Endothelial cell of umbilical vein (primary cell): ENCODE measurements at regions not wholly inside any gene's neighbourhood (a gene's known extent, or its start where the extent isn't known, plus 50 kb on each side); places are given as distances from the start of the nearest gene placed in this dataset.

Source experiments
- BruUV-seq: library from RNA; stranded (reverse); fragments of 400-500 nt; replicated peaks from 2 replicates; lab custom pipeline; 2021; lab: Mats Ljungman, UMichigan
- CTCF ChIA-PET: fragments of 300-600, 350-600 bp; sonication (Branson Sonifier 250); formaldehyde crosslinking; loops from one replicate; lab custom pipeline; 2021; ENCODE audit warnings: antibody characterized with exemption, inconsistent platforms; lab: Charles Lee
- POLR2A ChIA-PET: fragments of 300-600, 350-600 bp; sonication (Branson Sonifier 250); formaldehyde crosslinking; loops from one replicate; lab custom pipeline; 2021; ENCODE audit warnings: antibody characterized with exemption, inconsistent platforms; lab: Charles Lee
- DNase-seq: peaks from one replicate; pipeline ENCODE4 v3.0.0-alpha.2; 2011; ENCODE audit warnings: low read depth, low spot score
- FAIRE-seq: peaks from 2 replicates; lab custom pipeline; 2011; peaks lifted over from hg19 to GRCh38; lab: Jason Lieb, UNC
- H2AFZ ChIP-seq: 2 replicates; pipeline ENCODE4 v1.6.0; 2012; ENCODE audit warnings: low read depth, low read length, control low read depth, inconsistent platforms
- H3K27ac ChIP-seq: 2 replicates; pipeline ENCODE4 v1.5.1; 2011; ENCODE audit warnings: low read depth, mild to moderate bottlenecking, control low read depth, low read length, moderate library complexity; ENCODE audit not compliant: insufficient read depth
- H3K27me3 ChIP-seq, 2 experiments: 2 replicates each; pipeline versions ENCODE4 v1.6.0 to v1.6.1; 2011; ENCODE audit warnings: low read length in 2 of 2, mixed read lengths in 1 of 2; ENCODE audit not compliant: control insufficient read depth in 2 of 2, insufficient read depth in 2 of 2
- H3K36me3 ChIP-seq, 2 experiments: 2 replicates in 1 of 2; 3 replicates in 1 of 2; pipeline ENCODE4 v1.5.1; 2011; ENCODE audit warnings: low read length in 2 of 2, mild to moderate bottlenecking in 1 of 2, moderate library complexity in 1 of 2; ENCODE audit not compliant: control insufficient read depth in 2 of 2, insufficient read depth in 2 of 2; ENCODE audit errors: extremely low read depth in 1 of 2
- H3K4me1 ChIP-seq: 3 replicates; pipeline ENCODE4 v1.5.1; 2011; ENCODE audit warnings: mild to moderate bottlenecking, low read length; ENCODE audit not compliant: control insufficient read depth, insufficient read depth; ENCODE audit errors: extremely low read depth
- H3K4me2 ChIP-seq: 2 replicates; pipeline ENCODE4 v1.6.1; 2011; ENCODE audit warnings: low read length, control low read depth, mixed read lengths; ENCODE audit not compliant: insufficient read depth
- H3K4me3 ChIP-seq, 3 experiments: fragments of 200-600 bp in 1 of 3; sonication (generic), shearing (Covaris generic) in 1 of 3; replicated peaks in 1 of 3; 2 replicates each; pipeline ENCODE4 v1.5.1; 2011 to 2016; ENCODE audit warnings: control low read depth in 3 of 3, low read length in 3 of 3, mild to moderate bottlenecking in 2 of 3, inconsistent platforms in 1 of 3, low read depth in 1 of 3, moderate library complexity in 1 of 3; ENCODE audit not compliant: insufficient read depth in 1 of 3
- H3K79me2 ChIP-seq: 2 replicates; pipeline ENCODE4 v1.6.0; 2012; ENCODE audit warnings: low read length, inconsistent platforms; ENCODE audit not compliant: control insufficient read depth, insufficient read depth
- H3K9ac ChIP-seq: replicated peaks from 2 replicates; pipeline ENCODE3; 2011; ENCODE audit warnings: low read length, control low read depth; ENCODE audit not compliant: insufficient read depth; ENCODE audit errors: extremely low read depth
- H3K9me1 ChIP-seq: replicated peaks from 3 replicates; pipeline ENCODE4 v1.6.0; 2011; ENCODE audit warnings: mild to moderate bottlenecking, low read length; ENCODE audit not compliant: control insufficient read depth, insufficient read depth; ENCODE audit errors: extremely low read depth
- H3K9me3 ChIP-seq: replicated peaks from 2 replicates; pipeline ENCODE4 v1.5.1; 2012; ENCODE audit warnings: low read length, inconsistent platforms; ENCODE audit not compliant: control insufficient read depth, insufficient read depth
- H4K20me1 ChIP-seq: replicated peaks from 2 replicates; pipeline ENCODE3; 2011; ENCODE audit warnings: mild to moderate bottlenecking, low read length; ENCODE audit not compliant: control insufficient read depth, insufficient read depth; ENCODE audit errors: extremely low read depth
- EZH2 ChIP-seq: IDR thresholded peaks from 2 replicates; pipeline ENCODE4 v1.6.1; 2012; ENCODE audit warnings: borderline replicate concordance, low read depth, mild to moderate bottlenecking, moderate library complexity, low read length, inconsistent platforms; ENCODE audit not compliant: severe bottlenecking
- FOS ChIP-seq: IDR thresholded peaks from 2 replicates; pipeline ENCODE4 v1.6.1; 2011; ENCODE audit warnings: mild to moderate bottlenecking, low read length, moderate library complexity, borderline replicate concordance; ENCODE audit not compliant: insufficient read depth
- GATA2 ChIP-seq: IDR thresholded peaks from 2 replicates; pipeline ENCODE4 v1.7.0; 2011; ENCODE audit warnings: low read depth, mild to moderate bottlenecking, moderate library complexity, mixed read lengths, low read length; ENCODE audit not compliant: insufficient read length, insufficient read depth
- JUN ChIP-seq: IDR thresholded peaks from 2 replicates; pipeline ENCODE4 v1.6.1; 2011; ENCODE audit warnings: borderline replicate concordance, low read depth; ENCODE audit not compliant: insufficient read length, insufficient read depth
- MYC ChIP-seq: IDR thresholded peaks from one replicate; pipeline ENCODE4 v1.6.1; 2011; ENCODE audit warnings: mild to moderate bottlenecking, low read depth, low read length
- POLR2A ChIP-seq: IDR thresholded peaks from 2 replicates; pipeline ENCODE4 v1.6.1; 2012; ENCODE audit warnings: low read depth, mild to moderate bottlenecking, control low read depth, low read length
- POLR2AphosphoS5 ChIP-seq: IDR thresholded peaks from 2 replicates; pipeline ENCODE4 v1.6.1; 2012; ENCODE audit warnings: low read depth, mild to moderate bottlenecking, control low read depth, low read length, moderate library complexity; ENCODE audit not compliant: insufficient read depth
- dilution Hi-C: fragments of 300-500 bp; cut with MboI; formaldehyde crosslinking; loops from one replicate; pipeline ENCODE4 v1.15.0; 2019; ENCODE audit warnings: low sequenced_read_pairs; ENCODE audit not compliant: extremely low pct_ligation_motif_present
- intact Hi-C: fragments of 100-400 bp; cut with micrococcal nuclease; formaldehyde crosslinking; loops from one replicate; pipeline ENCODE4 v1.10.0; 2022
- TF ChIP-seq, protein P1 (sequence below), 2 donors: IDR thresholded peaks; 1 replicate in 1 of 2; 2 replicates in 1 of 2; pipeline ENCODE4 v1.5.1; 2011; ENCODE audit warnings: low read length in 2 of 2, mild to moderate bottlenecking in 2 of 2, moderate library complexity in 2 of 2, control low read depth in 1 of 2, inconsistent platforms in 1 of 2, low read depth in 1 of 2; ENCODE audit not compliant: insufficient read depth in 1 of 2; ENCODE audit errors: extremely low read depth in 1 of 2
- TF ChIP-seq, protein P2 (sequence below): IDR thresholded peaks from 2 replicates; pipeline ENCODE4 v1.6.1; 2011; ENCODE audit not compliant: insufficient read depth, insufficient read length

DNA sequence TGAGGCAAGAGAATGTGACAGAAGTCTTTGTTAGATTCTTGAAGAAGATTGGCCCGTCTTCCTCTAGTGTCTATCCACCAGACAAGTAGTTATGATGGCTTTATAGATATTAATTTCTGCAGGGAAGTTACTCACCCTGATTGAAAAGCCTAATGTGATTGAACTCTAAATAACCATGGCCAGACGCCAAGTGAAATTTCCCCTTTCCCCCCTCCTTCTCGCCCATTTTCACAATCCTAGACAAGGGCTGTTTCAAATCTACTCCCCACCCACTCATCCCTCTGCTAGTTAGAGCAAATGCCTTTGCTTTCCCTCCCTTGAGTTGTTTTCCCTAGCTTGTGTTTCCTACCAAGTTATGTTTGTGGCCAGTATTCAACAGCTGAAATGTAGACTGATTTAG, 182.5 kb downstream of the TMEM167A start:
- intact Hi-C loops (no loop called here), dilution Hi-C loops (no loop called here)
- TF ChIP-seq POLR2A (no peak), FOS (no peak), MYC (no peak), GATA2 (no peak), JUN (no peak), EZH2 (no peak), POLR2AphosphoS5 (no peak)
- TF ChIP-seq, protein P1, sequence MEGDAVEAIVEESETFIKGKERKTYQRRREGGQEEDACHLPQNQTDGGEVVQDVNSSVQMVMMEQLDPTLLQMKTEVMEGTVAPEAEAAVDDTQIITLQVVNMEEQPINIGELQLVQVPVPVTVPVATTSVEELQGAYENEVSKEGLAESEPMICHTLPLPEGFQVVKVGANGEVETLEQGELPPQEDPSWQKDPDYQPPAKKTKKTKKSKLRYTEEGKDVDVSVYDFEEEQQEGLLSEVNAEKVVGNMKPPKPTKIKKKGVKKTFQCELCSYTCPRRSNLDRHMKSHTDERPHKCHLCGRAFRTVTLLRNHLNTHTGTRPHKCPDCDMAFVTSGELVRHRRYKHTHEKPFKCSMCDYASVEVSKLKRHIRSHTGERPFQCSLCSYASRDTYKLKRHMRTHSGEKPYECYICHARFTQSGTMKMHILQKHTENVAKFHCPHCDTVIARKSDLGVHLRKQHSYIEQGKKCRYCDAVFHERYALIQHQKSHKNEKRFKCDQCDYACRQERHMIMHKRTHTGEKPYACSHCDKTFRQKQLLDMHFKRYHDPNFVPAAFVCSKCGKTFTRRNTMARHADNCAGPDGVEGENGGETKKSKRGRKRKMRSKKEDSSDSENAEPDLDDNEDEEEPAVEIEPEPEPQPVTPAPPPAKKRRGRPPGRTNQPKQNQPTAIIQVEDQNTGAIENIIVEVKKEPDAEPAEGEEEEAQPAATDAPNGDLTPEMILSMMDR (IDR thresholded peaks at IDR 0.05; ENCODE audit: extremely low read depth in 1 of 2, insufficient read depth in 1 of 2, low read depth in 1 of 2, low read length in 2 of 2) = no peak
- TF ChIP-seq, protein P2, sequence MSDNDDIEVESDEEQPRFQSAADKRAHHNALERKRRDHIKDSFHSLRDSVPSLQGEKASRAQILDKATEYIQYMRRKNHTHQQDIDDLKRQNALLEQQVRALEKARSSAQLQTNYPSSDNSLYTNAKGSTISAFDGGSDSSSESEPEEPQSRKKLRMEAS = no peak

More for the DNA sequence above, 182.5 kb downstream of the TMEM167A start:
- H3K4me1 ChIP-seq = no peaks in the 10 kb centered on the region
- ChIA-PET POLR2A (no interaction called here), CTCF (no interaction called here)
- H4K20me1 ChIP-seq = no peaks in the 10 kb centered on the region
- no TSS peak for BruUV-seq
- no peaks in the 10 kb centered on the region for H3K79me2 ChIP-seq
- H3K9ac ChIP-seq = no peak overlapping the region
- H3K9me3 ChIP-seq = no peaks in the 10 kb centered on the region
- no peak overlapping the region for H3K4me2 ChIP-seq
- H3K27me3 ChIP-seq = no peaks in the 10 kb centered on the region
- FAIRE-seq (no peak), DNase-seq (no peak)
- no peak overlapping the region for H3K27ac ChIP-seq
- H3K4me3 ChIP-seq = no peak overlapping the region
- no peak overlapping the region for H2AFZ ChIP-seq
- H3K36me3 ChIP-seq = no peaks in the 10 kb centered on the region
- H3K9me1 ChIP-seq = no peaks in the 10 kb centered on the region
